Sigmoid colon (tissue), 6 donors: ENCODE measurements at regions not wholly inside any gene's neighbourhood (a gene's known extent, or its start where the extent isn't known, plus 50 kb on each side); places are given as distances from the start of the nearest gene placed in this dataset.

ENCODE experiments used
- DNase-seq: peaks from one replicate; pipeline ENCODE4 v3.0.0-alpha.2; 2019
- H3K27ac ChIP-seq, 4 donors: fragments of 200-600 bp; sonication (generic); one replicate each; pipeline ENCODE4 v1.5.1; 2016 to 2019; ENCODE audit warnings: mild to moderate bottlenecking in 1 of 4
- H3K27me3 ChIP-seq, 3 donors: fragments of 200-600 bp; sonication (generic); one replicate each; pipeline ENCODE4 v1.5.1; 2019; ENCODE audit warnings: mild to moderate bottlenecking in 1 of 3
- H3K36me3 ChIP-seq, 4 donors: fragments of 200-600 bp; sonication (generic); one replicate each; pipeline ENCODE4 v1.5.1; 2016 to 2019
- H3K4me1 ChIP-seq, 4 donors: fragments of 200-600 bp; sonication (generic); one replicate each; pipeline ENCODE4 v1.5.1; 2017 to 2019
- H3K4me3 ChIP-seq, 4 donors: fragments of 200-600 bp; sonication (generic); one replicate each; pipeline ENCODE4 v1.5.1; 2017 to 2019; ENCODE audit warnings: mild to moderate bottlenecking in 2 of 4, moderate library complexity in 1 of 4
- H3K9me3 ChIP-seq, 4 donors: fragments of 200-600 bp in 3 of 4; sonication (generic) in 3 of 4; one replicate each; pipeline versions ENCODE4 v1.5.1 to v1.6.1; 2013 to 2019
- CTCF ChIP-seq, 4 experiments: fragments of 450-650 bp in 3 of 4; fragments of 200-600 bp in 1 of 4; IDR thresholded peaks; one replicate each; pipeline ENCODE4 v1.5.1; 2016 to 2019; ENCODE audit warnings: antibody characterized with exemption in 4 of 4, mild to moderate bottlenecking in 3 of 4, moderate library complexity in 2 of 4
- EP300 ChIP-seq, 4 donors: sonication (generic); formaldehyde crosslinking; IDR thresholded peaks; one replicate each; pipeline ENCODE4 v1.6.1; 2017; ENCODE audit warnings: antibody characterized with exemption in 4 of 4
- POLR2A ChIP-seq, 2 donors: fragments of 450-650 bp; IDR thresholded peaks; one replicate each; pipeline ENCODE4 v1.6.1; 2016; ENCODE audit warnings: antibody characterized with exemption in 2 of 2, mild to moderate bottlenecking in 2 of 2, moderate library complexity in 2 of 2
- POLR2AphosphoS5 ChIP-seq, 4 donors: sonication (generic); formaldehyde crosslinking; IDR thresholded peaks; one replicate each; pipeline ENCODE4 v1.6.1; 2017; ENCODE audit warnings: antibody characterized with exemption in 4 of 4
- WGBS, 2 donors: extraction: QIAGEN DNeasy Blood & Tissue Kit; methylation state at CpG; one replicate each; pipeline ENCODE4 v1.1.7; 2013; 5-methylcytosine and 5-hydroxymethylcytosine counted together
- intact Hi-C: fragments of 100-400 bp; cut with DNase I; formaldehyde crosslinking; loops from one replicate; pipeline ENCODE4 v1.15.1; 2023
- donor health status: healthy with polysubstance abuse.
- donor health status: healthy.

- H3K36me3 ChIP-seq = no peaks in the 10 kb centered on the region
- intact Hi-C loops = no loop called here
- peaks cover 0 to 5% (median 0%) of the 10 kb centered on the region in 3 donors for H3K27me3 ChIP-seq
- no peak for DNase-seq
- WGBS, 2 donors = 73 to 88% methylated on average over 5 of the region's 5 CpGs
- TF ChIP-seq POLR2A (IDR thresholded peaks at IDR 0.05) (no peak), EP300 (IDR thresholded peaks at IDR 0.05) (no peak), POLR2AphosphoS5 (IDR thresholded peaks at IDR 0.05) (no peak)
- H3K9me3 ChIP-seq = no peaks in the 10 kb centered on the region
- no peaks in the 10 kb centered on the region for H3K4me1 ChIP-seq
- H3K4me3 ChIP-seq = no peak overlapping the region
- no peak overlapping the region for H3K27ac ChIP-seq
Observed at GRCh38 chr10:130338636-130339024, 202.4 kb downstream of the GLRX3 start.

- 84 to 92% methylated on average over 11 of the region's 11 CpGs for WGBS, 2 donors
- Histone ChIP-seq H3K27me3 (peaks cover 0 to 5% (median 0%) of the 10 kb centered on the region in 3 donors), H3K9me3 (no peaks in the 10 kb centered on the region), H3K4me3 (no peak overlapping the region), H3K36me3 (no peaks in the 10 kb centered on the region), H3K27ac (no peak overlapping the region), H3K4me1 (no peaks in the 10 kb centered on the region)
- intact Hi-C loops = no loop called here
- TF ChIP-seq CTCF (IDR thresholded peaks at IDR 0.05) = no peak
- no peak for TF ChIP-seq EP300 (IDR thresholded peaks at IDR 0.05)
- TF ChIP-seq POLR2AphosphoS5 (IDR thresholded peaks at IDR 0.05) = no peak
- TF ChIP-seq POLR2A (IDR thresholded peaks at IDR 0.05) = no peak
- DNase-seq = no peak
Observed at GRCh38 chr10:130339091-130339490, 202.9 kb downstream of the GLRX3 start.

GRCh38 chr10:130339911-130340310 lies 203.7 kb downstream of the GLRX3 start:
- no peak overlapping the region for H3K4me3 ChIP-seq
- H3K27ac ChIP-seq = no peak overlapping the region
- TF ChIP-seq CTCF (IDR thresholded peaks at IDR 0.05) (no peak), POLR2AphosphoS5 (IDR thresholded peaks at IDR 0.05) (no peak), EP300 (IDR thresholded peaks at IDR 0.05) (no peak), POLR2A (IDR thresholded peaks at IDR 0.05) (no peak)
- no peaks in the 10 kb centered on the region for H3K9me3 ChIP-seq
- DNase-seq = no peak
- H3K27me3 ChIP-seq = peaks cover 0 to 5% (median 0%) of the 10 kb centered on the region in 3 donors
- intact Hi-C loops = no loop called here
- no peaks in the 10 kb centered on the region for H3K4me1 ChIP-seq
- no peaks in the 10 kb centered on the region for H3K36me3 ChIP-seq
- 60 to 74% methylated on average over 7 of the region's 7 CpGs for WGBS, 2 donors

- TF ChIP-seq EP300 (IDR thresholded peaks at IDR 0.05) (no peak), POLR2AphosphoS5 (IDR thresholded peaks at IDR 0.05) (no peak), CTCF (IDR thresholded peaks at IDR 0.05) (no peak), POLR2A (IDR thresholded peaks at IDR 0.05) (no peak)
- Histone ChIP-seq H3K27me3 (peaks cover 0 to 5% (median 0%) of the 10 kb centered on the region in 3 donors), H3K9me3 (no peaks in the 10 kb centered on the region), H3K27ac (no peak overlapping the region), H3K36me3 (no peaks in the 10 kb centered on the region), H3K4me3 (no peak overlapping the region), H3K4me1 (no peaks in the 10 kb centered on the region)
- intact Hi-C loops = no loop called here
- no peak for DNase-seq
- WGBS, 2 donors = 51 to 62% methylated on average over 5 of the region's 5 CpGs
Observed at GRCh38 chr10:130340816-130341215, 204.6 kb downstream of the GLRX3 start.

- Histone ChIP-seq H3K9me3 (no peaks in the 10 kb centered on the region), H3K36me3 (no peaks in the 10 kb centered on the region), H3K4me1 (no peaks in the 10 kb centered on the region), H3K27me3 (peaks cover 0 to under 1% (median 0%) of the 10 kb centered on the region in 3 donors), H3K4me3 (no peak overlapping the region), H3K27ac (no peak overlapping the region)
- TF ChIP-seq POLR2A (IDR thresholded peaks at IDR 0.05) (no peak), EP300 (IDR thresholded peaks at IDR 0.05) (no peak), CTCF (IDR thresholded peaks at IDR 0.05) (no peak), POLR2AphosphoS5 (IDR thresholded peaks at IDR 0.05) (no peak)
- DNase-seq = no peak
- intact Hi-C loops = no loop called here
- 23 to 30% methylated on average over 6 of the region's 6 CpGs for WGBS, 2 donors
Observed at GRCh38 chr10:130341356-130341755, 205.2 kb downstream of the GLRX3 start.
